IMR-90 (cell line): ENCODE measurements at regions not wholly inside any gene's neighbourhood (a gene's known extent, or its start where the extent isn't known, plus 50 kb on each side); places are given as distances from the start of the nearest gene placed in this dataset.

Experiments used
- ATAC-seq: fragments of 200-7000 bp; cut with Tn5 transposase; 2 replicates; pipeline ENCODE4 v1.9.1; 2020; ENCODE audit warnings: low read depth, mild to moderate bottlenecking, moderate library complexity
- BruUV-seq: library from RNA; stranded (reverse); fragments of 400-500 nt; replicated peaks from 2 replicates; lab custom pipeline; 2021; lab: Mats Ljungman, UMichigan
- CTCF ChIA-PET: fragments of 300-600 bp; formaldehyde crosslinking; extraction: SDS; loops from one replicate; lab custom pipeline; 2021; ENCODE audit warnings: antibody characterized with exemption; lab: Yijun Ruan, JAX
- POLR2A ChIA-PET: fragments of 300-600 bp; sonication (Branson Sonifier 250); formaldehyde crosslinking; loops from one replicate; lab custom pipeline; 2022; ENCODE audit warnings: antibody characterized with exemption; ENCODE audit not compliant: unreplicated experiment; lab: Charles Lee
- DNase-seq: peaks from one replicate; pipeline ENCODE4 v3.0.0; 2013
- H2AFZ ChIP-seq: replicated peaks from 2 replicates; pipeline ENCODE3; 2013; ENCODE audit warnings: low read length, mild to moderate bottlenecking; ENCODE audit not compliant: poor library complexity
- H2AK5ac ChIP-seq: 2 replicates; pipeline ENCODE4 v1.6.1; 2013; ENCODE audit warnings: low read depth, low read length, inconsistent platforms
- H2AK9ac ChIP-seq: replicated peaks from 2 replicates; pipeline ENCODE3; 2013; ENCODE audit warnings: mild to moderate bottlenecking, low read depth, low read length, moderate library complexity; ENCODE audit not compliant: poor library complexity
- H2BK120ac ChIP-seq: 2 replicates; pipeline ENCODE4 v1.6.1; 2013; ENCODE audit warnings: low read depth, low read length, inconsistent platforms
- H2BK15ac ChIP-seq: 3 replicates; pipeline ENCODE4 v1.6.1; 2013; ENCODE audit warnings: low read depth, low read length, inconsistent platforms
- H2BK20ac ChIP-seq: 2 replicates; pipeline ENCODE4 v1.6.1; 2013; ENCODE audit warnings: low read depth, mild to moderate bottlenecking, inconsistent platforms, low read length, moderate library complexity
- H2BK5ac ChIP-seq: 2 replicates; pipeline ENCODE4 v1.6.1; 2013; ENCODE audit warnings: mild to moderate bottlenecking, low read depth, low read length, inconsistent platforms; ENCODE audit not compliant: poor library complexity, severe bottlenecking
- H3K14ac ChIP-seq: replicated peaks from 2 replicates; pipeline ENCODE4 v1.6.1; 2013; ENCODE audit warnings: low read depth, low read length, inconsistent platforms
- H3K18ac ChIP-seq: 2 replicates; pipeline ENCODE4 v1.6.1; 2013; ENCODE audit warnings: low read depth, low read length, control low read depth
- H3K23ac ChIP-seq: 2 replicates; pipeline ENCODE4 v1.6.1; 2013; ENCODE audit warnings: low read depth, low read length, inconsistent platforms
- H3K27ac ChIP-seq: 2 replicates; pipeline ENCODE4 v1.5.1; 2013; ENCODE audit warnings: mild to moderate bottlenecking, control low read depth, low read length; ENCODE audit not compliant: insufficient read depth
- H3K27me3 ChIP-seq: 2 replicates; pipeline ENCODE4 v1.6.1; 2013; ENCODE audit warnings: low read length; ENCODE audit not compliant: control insufficient read depth, insufficient read depth
- H3K36me3 ChIP-seq: 2 replicates; pipeline ENCODE4 v1.6.1; 2013; ENCODE audit warnings: low read length, mixed read lengths; ENCODE audit not compliant: control insufficient read depth, insufficient read depth
- H3K4ac ChIP-seq: 2 replicates; pipeline ENCODE4 v1.6.1; 2013; ENCODE audit warnings: low read depth, low read length, inconsistent platforms
- H3K4me1 ChIP-seq: 2 replicates; pipeline ENCODE4 v1.6.1; 2013; ENCODE audit warnings: low read length, mixed read lengths; ENCODE audit not compliant: control insufficient read depth, insufficient read depth
- H3K4me2 ChIP-seq: 2 replicates; pipeline ENCODE4 v1.6.1; 2013; ENCODE audit warnings: low read depth, mild to moderate bottlenecking, control low read depth, low read length, moderate library complexity
- H3K4me3 ChIP-seq: 2 replicates; pipeline ENCODE4 v1.5.1; 2013; ENCODE audit warnings: low read depth, mild to moderate bottlenecking, control low read depth, low read length, moderate library complexity; ENCODE audit not compliant: insufficient read depth
- H3K56ac ChIP-seq: 2 replicates; pipeline ENCODE4 v1.6.1; 2013; ENCODE audit warnings: low read length, inconsistent platforms; ENCODE audit not compliant: insufficient read depth; ENCODE audit errors: extremely low read depth
- H3K79me1 ChIP-seq, 2 experiments: 2 replicates each; pipeline ENCODE4 v1.6.1; 2013; ENCODE audit warnings: low read length in 2 of 2, inconsistent platforms in 1 of 2, low read depth in 1 of 2
- H3K9ac ChIP-seq: 2 replicates; pipeline ENCODE4 v1.6.1; 2013; ENCODE audit warnings: low read depth, low read length, control low read depth
- H3K9me1 ChIP-seq: 2 replicates; pipeline ENCODE4 v1.6.1; 2013; ENCODE audit warnings: low read length, inconsistent platforms; ENCODE audit not compliant: insufficient read depth
- H3K9me3 ChIP-seq: 2 replicates; pipeline ENCODE4 v1.6.1; 2013; ENCODE audit warnings: low read length; ENCODE audit not compliant: control insufficient read depth, insufficient read depth
- H4K20me1 ChIP-seq: 2 replicates; pipeline ENCODE4 v1.6.1; 2013; ENCODE audit warnings: low read length, inconsistent platforms; ENCODE audit not compliant: insufficient read depth
- H4K5ac ChIP-seq: 2 replicates; pipeline ENCODE4 v1.6.1; 2013; ENCODE audit warnings: mild to moderate bottlenecking, low read depth, low read length, control low read depth
- H4K8ac ChIP-seq, 2 experiments: 2 replicates each; pipeline ENCODE4 v1.6.1; 2013; ENCODE audit warnings: low read depth in 2 of 2, low read length in 2 of 2, control low read depth in 1 of 2, inconsistent platforms in 1 of 2
- H4K91ac ChIP-seq: 2 replicates; pipeline ENCODE4 v1.6.1; 2013; ENCODE audit warnings: low read depth, low read length, inconsistent platforms; ENCODE audit not compliant: insufficient read depth
- CEBPB ChIP-seq: IDR thresholded peaks from 2 replicates; pipeline ENCODE4 v1.6.1; 2012; ENCODE audit warnings: low read depth, low read length, improper control_type of control experiment
- CHD1 ChIP-seq: IDR thresholded peaks from 2 replicates; pipeline ENCODE4 v1.6.1; 2012; ENCODE audit warnings: low read depth, low read length, improper control_type of control experiment
- CTCF ChIP-seq: conservative IDR thresholded peaks from 2 replicates; pipeline ENCODE4 v1.5.1; 2012; ENCODE audit warnings: mild to moderate bottlenecking, low read depth, low read length, improper control_type of control experiment
- ELK1 ChIP-seq: fragments of 150-350 bp; IDR thresholded peaks from 2 replicates; pipeline ENCODE4 v1.6.1; 2016; ENCODE audit warnings: low read depth, mild to moderate bottlenecking, low read length, moderate library complexity, borderline replicate concordance
- MAFK ChIP-seq: IDR thresholded peaks from 2 replicates; pipeline ENCODE4 v1.6.1; 2012; ENCODE audit warnings: low read depth, low read length, improper control_type of control experiment
- RAD21 ChIP-seq: IDR thresholded peaks from 2 replicates; pipeline ENCODE4 v1.6.1; 2012; ENCODE audit warnings: low read length, improper control_type of control experiment
- RCOR1 ChIP-seq: IDR thresholded peaks from 2 replicates; pipeline ENCODE4 v1.6.1; 2012; ENCODE audit warnings: mild to moderate bottlenecking, low read length, improper control_type of control experiment; ENCODE audit not compliant: insufficient replicate concordance
- USF2 ChIP-seq: fragments of 150-350 bp; IDR thresholded peaks from 2 replicates; pipeline ENCODE4 v1.6.1; 2017; ENCODE audit warnings: mild to moderate bottlenecking, antibody characterized with exemption, low read length, low read depth
- WGBS, 2 experiments: methylation state at CpG; one replicate each; pipeline versions ENCODE4 v1.1.5 to v1.1.7; 2013; ENCODE audit warnings: missing lambda C conversion rate in 2 of 2; ENCODE audit not compliant: insufficient read length in 1 of 2; ENCODE audit errors: extremely low coverage in 2 of 2; 5-methylcytosine and 5-hydroxymethylcytosine counted together
- dilution Hi-C: fragments of 300-500 bp; cut with HindIII; formaldehyde crosslinking; loops from one replicate; pipeline ENCODE4 v1.14.3; 2018; ENCODE audit warnings: low sequenced_read_pairs; ENCODE audit not compliant: unreplicated experiment
- in situ Hi-C: fragments of 300-500 bp; cut with MboI; formaldehyde crosslinking; loops from 3 replicates; pipeline ENCODE4 v1.14.3; 2019; ENCODE audit warnings: low sequenced_read_pairs, inconsistent platforms, mixed read lengths
- intact Hi-C: fragments of 100-400 bp; cut with micrococcal nuclease; formaldehyde crosslinking; loops from 2 replicates; pipeline ENCODE4 v1.10.0; 2022

- H3K79me1 ChIP-seq, result no peaks in the 10 kb centered on the region
- H2AK9ac ChIP-seq, result no peak overlapping the region
- TF ChIP-seq RCOR1 (no peak), USF2 (no peak), CHD1 (no peak), ELK1 (no peak), MAFK (no peak), CEBPB (peak; percentile 84), RAD21 (no peak), CTCF (no peak)
- ATAC-seq (no peak), DNase-seq (no peak)
- no peak overlapping the region for H3K9ac ChIP-seq
- H4K5ac ChIP-seq, result no peak overlapping the region
- H3K4ac ChIP-seq, result no peak overlapping the region
- H3K4me1 ChIP-seq, result no peaks in the 10 kb centered on the region
- H3K56ac ChIP-seq, result no peak overlapping the region
- no TSS peak for BruUV-seq
- H3K23ac ChIP-seq, result no peak overlapping the region
- H3K9me1 ChIP-seq, result no peaks in the 10 kb centered on the region
- no peak overlapping the region for H2BK20ac ChIP-seq
- H2BK120ac ChIP-seq, result no peak overlapping the region
- dilution Hi-C loops, result no loop called here
- no peak overlapping the region for H3K18ac ChIP-seq
- H3K27ac ChIP-seq, result no peak overlapping the region
- POLR2A ChIA-PET, result no interaction called here
- no peak overlapping the region for H3K4me3 ChIP-seq
- WGBS, 2 experiments, result no CpG with 5 or more reads among the region's 1 CpG
- no peaks in the 10 kb centered on the region for H3K9me3 ChIP-seq
- no peaks in the 10 kb centered on the region for H3K36me3 ChIP-seq
- in situ Hi-C loops, result no loop called here
- H2AK5ac ChIP-seq, result no peak overlapping the region
- H2BK15ac ChIP-seq, result no peak overlapping the region
- H4K8ac ChIP-seq, result no peak overlapping the region
- H2AFZ ChIP-seq, result no peak overlapping the region
- H4K20me1 ChIP-seq, result no peaks in the 10 kb centered on the region
- H3K4me2 ChIP-seq, result no peak overlapping the region
- H2BK5ac ChIP-seq, result no peak overlapping the region
- CTCF ChIA-PET, result interaction anchor here (0.6 kb wide), 1 partner anchor 682 kb away, joined by 3 read pairs; no protein-coding TSS in a partner anchor
- H3K14ac ChIP-seq, result no peak overlapping the region
- no peaks in the 10 kb centered on the region for H3K27me3 ChIP-seq
- no peak overlapping the region for H4K91ac ChIP-seq
- intact Hi-C loops, result no loop called here
These were observed 727.2 kb upstream of the ADGRL2 start for GRCh38 chr1:81073580-81073979.
